ENCODE measurements at regions not wholly inside any gene's neighbourhood (a gene's known extent, or its start where the extent isn't known, plus 50 kb on each side); places are given as distances from the start of the nearest gene placed in this dataset.

DNA sequence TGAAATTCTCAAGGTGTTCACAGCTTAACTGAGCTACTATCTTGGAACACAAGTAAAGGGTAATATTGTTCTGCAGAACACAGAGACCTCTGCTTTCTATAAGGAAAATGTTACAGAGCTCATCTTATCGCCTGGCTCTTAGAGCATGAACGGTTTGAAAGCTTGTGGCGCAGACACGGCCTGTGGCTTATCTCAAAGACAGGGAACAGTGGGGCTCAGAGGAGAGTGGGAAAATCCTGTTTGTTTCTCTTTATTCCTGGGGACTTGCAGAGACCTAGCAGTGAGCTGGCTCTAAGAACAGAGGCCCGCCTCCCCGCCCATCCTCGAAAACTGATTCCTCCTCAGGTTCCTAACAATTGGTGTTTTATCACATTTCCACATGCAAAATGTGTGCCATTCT, 131.7 kb downstream of the EMX2 start:
- TF ChIP-seq, protein P1, sequence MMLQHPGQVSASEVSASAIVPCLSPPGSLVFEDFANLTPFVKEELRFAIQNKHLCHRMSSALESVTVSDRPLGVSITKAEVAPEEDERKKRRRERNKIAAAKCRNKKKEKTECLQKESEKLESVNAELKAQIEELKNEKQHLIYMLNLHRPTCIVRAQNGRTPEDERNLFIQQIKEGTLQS (IDR thresholded peaks at IDR 0.05; ENCODE audit: borderline replicate concordance, extremely low read depth, low read depth, low read length): no peak
- TF ChIP-seq TARDBP (IDR thresholded peaks at IDR 0.05; ENCODE audit: borderline replicate concordance) (no peak), CEBPB (IDR thresholded peaks at IDR 0.05; ENCODE audit: borderline replicate concordance in 1 of 2, low read depth in 2 of 2, low read length in 2 of 2) (no peak), NFIC (IDR thresholded peaks at IDR 0.05; ENCODE audit: low read depth, low read length) (no peak), CREB1 (IDR thresholded peaks at IDR 0.05; ENCODE audit: low read depth) (no peak)
- TF ChIP-seq, protein P2, sequence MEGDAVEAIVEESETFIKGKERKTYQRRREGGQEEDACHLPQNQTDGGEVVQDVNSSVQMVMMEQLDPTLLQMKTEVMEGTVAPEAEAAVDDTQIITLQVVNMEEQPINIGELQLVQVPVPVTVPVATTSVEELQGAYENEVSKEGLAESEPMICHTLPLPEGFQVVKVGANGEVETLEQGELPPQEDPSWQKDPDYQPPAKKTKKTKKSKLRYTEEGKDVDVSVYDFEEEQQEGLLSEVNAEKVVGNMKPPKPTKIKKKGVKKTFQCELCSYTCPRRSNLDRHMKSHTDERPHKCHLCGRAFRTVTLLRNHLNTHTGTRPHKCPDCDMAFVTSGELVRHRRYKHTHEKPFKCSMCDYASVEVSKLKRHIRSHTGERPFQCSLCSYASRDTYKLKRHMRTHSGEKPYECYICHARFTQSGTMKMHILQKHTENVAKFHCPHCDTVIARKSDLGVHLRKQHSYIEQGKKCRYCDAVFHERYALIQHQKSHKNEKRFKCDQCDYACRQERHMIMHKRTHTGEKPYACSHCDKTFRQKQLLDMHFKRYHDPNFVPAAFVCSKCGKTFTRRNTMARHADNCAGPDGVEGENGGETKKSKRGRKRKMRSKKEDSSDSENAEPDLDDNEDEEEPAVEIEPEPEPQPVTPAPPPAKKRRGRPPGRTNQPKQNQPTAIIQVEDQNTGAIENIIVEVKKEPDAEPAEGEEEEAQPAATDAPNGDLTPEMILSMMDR (IDR thresholded peaks at IDR 0.05 in 2 of 3, conservative IDR thresholded peaks at IDR 0.05 in 1 of 3; ENCODE audit: control insufficient read depth in 2 of 3, extremely low read depth in 1 of 3, insufficient read depth in 1 of 3, low read depth in 3 of 3, low read length in 3 of 3): no peak
- TF ChIP-seq, protein P3, sequence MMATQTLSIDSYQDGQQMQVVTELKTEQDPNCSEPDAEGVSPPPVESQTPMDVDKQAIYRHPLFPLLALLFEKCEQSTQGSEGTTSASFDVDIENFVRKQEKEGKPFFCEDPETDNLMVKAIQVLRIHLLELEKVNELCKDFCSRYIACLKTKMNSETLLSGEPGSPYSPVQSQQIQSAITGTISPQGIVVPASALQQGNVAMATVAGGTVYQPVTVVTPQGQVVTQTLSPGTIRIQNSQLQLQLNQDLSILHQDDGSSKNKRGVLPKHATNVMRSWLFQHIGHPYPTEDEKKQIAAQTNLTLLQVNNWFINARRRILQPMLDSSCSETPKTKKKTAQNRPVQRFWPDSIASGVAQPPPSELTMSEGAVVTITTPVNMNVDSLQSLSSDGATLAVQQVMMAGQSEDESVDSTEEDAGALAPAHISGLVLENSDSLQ (IDR thresholded peaks at IDR 0.05): no peak

Measured in GM12878 (cell line).